ENCODE measurements at regions not wholly inside any gene's neighbourhood (a gene's known extent, or its start where the extent isn't known, plus 50 kb on each side); places are given as distances from the start of the nearest gene placed in this dataset.

DNA sequence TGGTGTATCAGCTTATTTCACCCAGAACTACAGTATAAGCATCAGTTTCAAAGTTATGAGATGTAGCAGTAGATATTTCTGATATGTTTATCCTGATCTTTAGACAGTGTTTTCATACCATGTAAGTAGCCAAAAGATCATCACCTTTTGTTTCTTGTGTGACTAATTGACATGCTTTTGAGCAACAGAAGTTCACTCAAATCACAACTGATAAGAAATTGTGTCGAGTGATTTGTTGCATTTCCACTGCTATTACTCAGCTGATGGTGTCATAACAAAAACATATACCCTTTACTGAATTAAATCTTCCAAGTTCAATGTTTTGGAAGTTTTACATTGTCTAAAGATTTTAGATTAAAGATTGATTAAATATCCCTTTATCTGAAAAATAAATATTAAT lies 324.5 kb downstream of the TUSC1 start:
- TF ChIP-seq EZH2phosphoT487 (IDR thresholded peaks at IDR 0.05; ENCODE audit: low read depth) = no peak
- no peak for TF ChIP-seq CTCF (IDR thresholded peaks at IDR 0.05; ENCODE audit: low read depth, low read length)

Measured in OCI-LY3 (cell line).